ENCODE measurements at regions not wholly inside any gene's neighbourhood (a gene's known extent, or its start where the extent isn't known, plus 50 kb on each side); places are given as distances from the start of the nearest gene placed in this dataset.

- ATAC-seq: no peak
- DNase-seq: no peak
- H3K4me1 ChIP-seq: no peaks in the 10 kb centered on the region
- H3K27me3 ChIP-seq: no peaks in the 10 kb centered on the region
- no peak overlapping the region for H3K4me3 ChIP-seq
- no peaks in the 10 kb centered on the region for H3K9me3 ChIP-seq
- H3K36me3 ChIP-seq: no peaks in the 10 kb centered on the region
- in situ Hi-C loops (cut with MboI; ENCODE audit: low sequenced_read_pairs in 4 of 4): no loop called here
- no peak for TF ChIP-seq POLR2A (IDR thresholded peaks at IDR 0.05)
- TF ChIP-seq, protein P1, sequence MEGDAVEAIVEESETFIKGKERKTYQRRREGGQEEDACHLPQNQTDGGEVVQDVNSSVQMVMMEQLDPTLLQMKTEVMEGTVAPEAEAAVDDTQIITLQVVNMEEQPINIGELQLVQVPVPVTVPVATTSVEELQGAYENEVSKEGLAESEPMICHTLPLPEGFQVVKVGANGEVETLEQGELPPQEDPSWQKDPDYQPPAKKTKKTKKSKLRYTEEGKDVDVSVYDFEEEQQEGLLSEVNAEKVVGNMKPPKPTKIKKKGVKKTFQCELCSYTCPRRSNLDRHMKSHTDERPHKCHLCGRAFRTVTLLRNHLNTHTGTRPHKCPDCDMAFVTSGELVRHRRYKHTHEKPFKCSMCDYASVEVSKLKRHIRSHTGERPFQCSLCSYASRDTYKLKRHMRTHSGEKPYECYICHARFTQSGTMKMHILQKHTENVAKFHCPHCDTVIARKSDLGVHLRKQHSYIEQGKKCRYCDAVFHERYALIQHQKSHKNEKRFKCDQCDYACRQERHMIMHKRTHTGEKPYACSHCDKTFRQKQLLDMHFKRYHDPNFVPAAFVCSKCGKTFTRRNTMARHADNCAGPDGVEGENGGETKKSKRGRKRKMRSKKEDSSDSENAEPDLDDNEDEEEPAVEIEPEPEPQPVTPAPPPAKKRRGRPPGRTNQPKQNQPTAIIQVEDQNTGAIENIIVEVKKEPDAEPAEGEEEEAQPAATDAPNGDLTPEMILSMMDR (IDR thresholded peaks at IDR 0.05 in 4 of 5, conservative IDR thresholded peaks at IDR 0.05 in 1 of 5): no peak
- intact Hi-C loops (cut with DNase I; ENCODE audit: low total_unique reads): no loop called here
- no peak overlapping the region for H3K27ac ChIP-seq
Observed at GRCh38 chr5:136646915-136647314, 281.6 kb upstream of the TRPC7 start.

GRCh38 chr5:136642976-136643375 is 277.6 kb upstream of the TRPC7 start:
- no peaks in the 10 kb centered on the region for H3K9me3 ChIP-seq
- H3K4me1 ChIP-seq: no peaks in the 10 kb centered on the region
- DNase-seq (no peak), ATAC-seq (no peak)
- no peak overlapping the region for H3K27ac ChIP-seq
- in situ Hi-C loops (cut with MboI; ENCODE audit: low sequenced_read_pairs in 4 of 4): no loop called here
- H3K36me3 ChIP-seq: no peaks in the 10 kb centered on the region
- intact Hi-C loops (cut with DNase I; ENCODE audit: low total_unique reads): no loop called here
- H3K4me3 ChIP-seq: no peak overlapping the region
- no peak for TF ChIP-seq POLR2A (IDR thresholded peaks at IDR 0.05)
- TF ChIP-seq, protein P1 (IDR thresholded peaks at IDR 0.05 in 4 of 5, conservative IDR thresholded peaks at IDR 0.05 in 1 of 5): no peak
- H3K27me3 ChIP-seq: no peaks in the 10 kb centered on the region

DNA sequence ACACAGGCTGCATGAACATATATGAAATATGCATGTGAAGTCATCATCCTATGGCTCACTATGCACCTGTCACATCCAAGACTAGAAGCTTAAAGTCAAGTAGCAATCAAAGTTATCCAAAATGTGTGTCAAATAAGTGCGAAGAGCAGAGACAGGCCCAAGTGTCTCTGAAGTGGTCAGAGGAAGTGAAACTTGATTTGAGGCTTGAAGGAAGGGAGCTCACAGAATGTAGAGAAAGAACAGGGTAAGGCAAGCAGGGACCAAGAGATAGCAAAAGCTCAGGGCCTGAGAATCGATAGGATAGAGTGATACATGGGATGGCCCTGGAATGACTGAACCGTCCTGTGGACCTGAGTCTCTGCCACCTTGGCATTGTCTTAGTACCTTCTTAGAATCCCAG is 274.3 kb upstream of the TRPC7 start:
- no peak for DNase-seq
- no peaks in the 10 kb centered on the region for H3K4me1 ChIP-seq
- in situ Hi-C loops (cut with MboI; ENCODE audit: low sequenced_read_pairs in 4 of 4) (no loop called here), intact Hi-C loops (cut with DNase I; ENCODE audit: low total_unique reads) (no loop called here)
- TF ChIP-seq, protein P1 (IDR thresholded peaks at IDR 0.05 in 4 of 5, conservative IDR thresholded peaks at IDR 0.05 in 1 of 5): no peak
- no peak for TF ChIP-seq POLR2A (IDR thresholded peaks at IDR 0.05)
- H3K4me3 ChIP-seq: no peak overlapping the region
- no peak for ATAC-seq
- H3K27me3 ChIP-seq: no peaks in the 10 kb centered on the region
- no peaks in the 10 kb centered on the region for H3K9me3 ChIP-seq
- no peak overlapping the region for H3K27ac ChIP-seq
- no peaks in the 10 kb centered on the region for H3K36me3 ChIP-seq

GRCh38 chr5:136638084-136638483 is 272.7 kb upstream of the TRPC7 start:
- no peak for DNase-seq
- in situ Hi-C loops (cut with MboI; ENCODE audit: low sequenced_read_pairs in 4 of 4): no loop called here
- Histone ChIP-seq H3K27ac (no peak overlapping the region), H3K27me3 (no peaks in the 10 kb centered on the region), H3K4me3 (no peak overlapping the region), H3K4me1 (no peaks in the 10 kb centered on the region), H3K36me3 (no peaks in the 10 kb centered on the region), H3K9me3 (no peaks in the 10 kb centered on the region)
- intact Hi-C loops (cut with DNase I; ENCODE audit: low total_unique reads): no loop called here
- no peak for TF ChIP-seq POLR2A (IDR thresholded peaks at IDR 0.05)
- TF ChIP-seq, protein P1 (IDR thresholded peaks at IDR 0.05 in 4 of 5, conservative IDR thresholded peaks at IDR 0.05 in 1 of 5): no peak
- ATAC-seq: no peak

- Histone ChIP-seq H3K27me3 (no peaks in the 10 kb centered on the region), H3K4me3 (no peak overlapping the region), H3K9me3 (no peaks in the 10 kb centered on the region), H3K4me1 (no peaks in the 10 kb centered on the region), H3K36me3 (no peaks in the 10 kb centered on the region), H3K27ac (no peak overlapping the region)
- TF ChIP-seq, protein P1 (IDR thresholded peaks at IDR 0.05 in 4 of 5, conservative IDR thresholded peaks at IDR 0.05 in 1 of 5): no peak
- TF ChIP-seq POLR2A (IDR thresholded peaks at IDR 0.05): no peak
- in situ Hi-C loops (cut with MboI; ENCODE audit: low sequenced_read_pairs in 4 of 4): no loop called here
- intact Hi-C loops (cut with DNase I; ENCODE audit: low total_unique reads): no loop called here
- DNase-seq (no peak), ATAC-seq (no peak)
Observed at GRCh38 chr5:136636001-136636400, 270.7 kb upstream of the TRPC7 start.
